SK-N-SH (cell line): ENCODE measurements at regions not wholly inside any gene's neighbourhood (a gene's known extent, or its start where the extent isn't known, plus 50 kb on each side); places are given as distances from the start of the nearest gene placed in this dataset.

Experiments used
- CTCF ChIA-PET: fragments of 300-600, 350-600 bp; formaldehyde crosslinking; extraction: SDS; loops from one replicate; lab custom pipeline; 2021; lab: Yijun Ruan, JAX
- POLR2A ChIA-PET: fragments of 350-600 bp; sonication (Branson Sonifier 250); formaldehyde crosslinking; extraction: SDS; loops from one replicate; lab custom pipeline; 2020; ENCODE audit warnings: antibody characterized with exemption, inconsistent platforms; lab: Yijun Ruan, JAX
- DNase-seq: peaks from one replicate; pipeline ENCODE4 v3.0.0; 2012
- H2AFZ ChIP-seq: fragments of 200-600 bp; sonication (generic); 2 replicates; pipeline ENCODE4 v1.8.1; 2016; ENCODE audit warnings: antibody characterized with exemption, mild to moderate bottlenecking, low read depth
- H3F3A ChIP-seq: fragments of 200-600 bp; sonication (generic); replicated peaks from 2 replicates; pipeline ENCODE3; 2016; ENCODE audit warnings: antibody characterized with exemption, mild to moderate bottlenecking; ENCODE audit not compliant: insufficient read depth
- H3K27ac ChIP-seq, 2 experiments: fragments of 200-500 bp in 1 of 2; fragments of 200-600 bp in 1 of 2; sonication (Bioruptor generic) in 1 of 2; sonication (generic), shearing (Covaris generic) in 1 of 2; 2 replicates each; pipeline versions ENCODE4 v1.5.1 to v1.6.1; 2014 to 2016; ENCODE audit warnings: low read depth in 2 of 2, inconsistent platforms in 1 of 2, low read length in 1 of 2, mild to moderate bottlenecking in 1 of 2, mixed read lengths in 1 of 2
- H3K27me3 ChIP-seq: fragments of 200-600 bp; sonication (generic), shearing (Covaris generic); 2 replicates; pipeline ENCODE4 v1.6.1; 2016; ENCODE audit warnings: mixed run types; ENCODE audit not compliant: insufficient read depth
- H3K36me3 ChIP-seq, 2 experiments: fragments of 200-500 bp in 1 of 2; fragments of 200-600 bp in 1 of 2; sonication (Bioruptor generic) in 1 of 2; sonication (generic) in 1 of 2; replicated peaks in 1 of 2; 2 replicates each; pipeline versions ENCODE3 to v1.5.1; 2014 to 2016; ENCODE audit warnings: low read length in 1 of 2, mild to moderate bottlenecking in 1 of 2; ENCODE audit not compliant: insufficient read depth in 2 of 2, control insufficient read depth in 1 of 2
- H3K4me1 ChIP-seq, 2 experiments: fragments of 200-500 bp in 1 of 2; fragments of 200-600 bp in 1 of 2; sonication (Bioruptor generic) in 1 of 2; sonication (generic), shearing (Covaris generic) in 1 of 2; 2 replicates each; pipeline versions ENCODE4 v1.5.1 to v1.6.1; 2014 to 2016; ENCODE audit warnings: low read depth in 1 of 2, low read length in 1 of 2, mixed run types in 1 of 2; ENCODE audit not compliant: insufficient read depth in 2 of 2, control insufficient read depth in 1 of 2
- H3K4me2 ChIP-seq: fragments of 200-600 bp; sonication (generic), shearing (Covaris generic); 2 replicates; pipeline ENCODE4 v1.6.1; 2017; ENCODE audit warnings: mixed run types
- H3K4me3 ChIP-seq, 2 experiments: fragments of 200-500 bp in 1 of 2; fragments of 200-600 bp in 1 of 2; sonication (Bioruptor generic) in 1 of 2; sonication (generic), shearing (Covaris generic) in 1 of 2; 2 replicates each; pipeline versions ENCODE4 v1.5.1 to v1.8.1; 2014 to 2016; ENCODE audit warnings: low read depth in 2 of 2, inconsistent platforms in 1 of 2, low read length in 1 of 2, mild to moderate bottlenecking in 1 of 2, mixed read lengths in 1 of 2, moderate library complexity in 1 of 2
- H3K79me2 ChIP-seq: fragments of 200-600 bp; sonication (generic); 2 replicates; pipeline ENCODE4 v1.8.1; 2017; ENCODE audit warnings: mild to moderate bottlenecking; ENCODE audit not compliant: insufficient read depth
- H3K9ac ChIP-seq: fragments of 200-600 bp; sonication (generic); 2 replicates; pipeline ENCODE4 v1.6.1; 2017; ENCODE audit warnings: mixed run types
- H3K9me2 ChIP-seq: fragments of 200-600 bp; sonication (generic); 2 replicates; pipeline ENCODE4 v1.6.1; 2017; ENCODE audit warnings: mixed run types
- H3K9me3 ChIP-seq: fragments of 200-600 bp; sonication (generic); 2 replicates; pipeline ENCODE4 v1.6.1; 2017; ENCODE audit warnings: mixed run types, mild to moderate bottlenecking, moderate library complexity
- H4K20me1 ChIP-seq: fragments of 200-600 bp; sonication (generic); 2 replicates; pipeline ENCODE4 v1.6.1; 2017; ENCODE audit warnings: mild to moderate bottlenecking, mixed run types; ENCODE audit not compliant: insufficient read depth
- CHD2 ChIP-seq: fragments of 150-350 bp; IDR thresholded peaks from 2 replicates; pipeline ENCODE4 v1.6.1; 2018; ENCODE audit warnings: low read length; ENCODE audit not compliant: partially characterized antibody
- CTCF ChIP-seq: fragments of 200-600 bp; sonication (generic); IDR thresholded peaks from 2 replicates; pipeline ENCODE4 v1.6.1; 2017; ENCODE audit warnings: antibody characterized with exemption, mild to moderate bottlenecking, moderate library complexity
- FOSL2 ChIP-seq: IDR thresholded peaks from 2 replicates; pipeline ENCODE4 v1.4.0; 2012; ENCODE audit warnings: low read depth, mild to moderate bottlenecking, moderate library complexity, borderline replicate concordance
- FOXM1 ChIP-seq: IDR thresholded peaks from 2 replicates; pipeline ENCODE4 v1.4.0; 2012; ENCODE audit warnings: low read depth, mild to moderate bottlenecking
- GATA2 ChIP-seq: sonication (generic); formaldehyde crosslinking; IDR thresholded peaks from 2 replicates; pipeline ENCODE4 v1.5.0; 2020; ENCODE audit warnings: mild to moderate bottlenecking, missing genetic modification reagents
- IRF3 ChIP-seq: fragments of 150-350 bp; IDR thresholded peaks from 2 replicates; pipeline ENCODE4 v1.6.1; 2016; ENCODE audit warnings: mild to moderate bottlenecking, low read depth, low read length
- MXI1 ChIP-seq: IDR thresholded peaks from 2 replicates; pipeline ENCODE4 v1.6.1; 2012; ENCODE audit warnings: mild to moderate bottlenecking, low read depth, low read length, improper control_type of control experiment
- NRF1 ChIP-seq: IDR thresholded peaks from 2 replicates; pipeline ENCODE4 v1.6.1; 2012; ENCODE audit warnings: low read depth, mild to moderate bottlenecking, low read length
- POLR2AphosphoS5 ChIP-seq: IDR thresholded peaks from 2 replicates; pipeline ENCODE4 v1.6.1; 2012; ENCODE audit warnings: low read depth, low read length
- RAD21 ChIP-seq: IDR thresholded peaks from 2 replicates; pipeline ENCODE4 v1.6.1; 2012; ENCODE audit warnings: mild to moderate bottlenecking, low read length
- RXRA ChIP-seq: IDR thresholded peaks from 2 replicates; pipeline ENCODE4 v1.4.0; 2012; ENCODE audit warnings: low read depth, mild to moderate bottlenecking, borderline replicate concordance
- SIN3A ChIP-seq: IDR thresholded peaks from 2 replicates; pipeline ENCODE4 v1.6.1; 2012; ENCODE audit warnings: low read depth, mild to moderate bottlenecking, low read length, moderate library complexity, borderline replicate concordance
- TCF12 ChIP-seq: IDR thresholded peaks from 2 replicates; pipeline ENCODE4 v1.4.0; 2012
- TEAD4 ChIP-seq: IDR thresholded peaks from 2 replicates; pipeline ENCODE4 v1.4.0; 2012; ENCODE audit warnings: mild to moderate bottlenecking, borderline replicate concordance; ENCODE audit not compliant: insufficient read depth
- YY1 ChIP-seq: IDR thresholded peaks from 2 replicates; pipeline ENCODE4 v1.4.0; 2012; ENCODE audit warnings: low read depth, mild to moderate bottlenecking
- WGBS: methylation state at CpG from one replicate; pipeline ENCODE4 v1.1.6; 2017; ENCODE audit warnings: low lambda C conversion rate; 5-methylcytosine and 5-hydroxymethylcytosine counted together
- TF ChIP-seq, protein P1 (sequence below): IDR thresholded peaks from 2 replicates; pipeline ENCODE4; 2012
- TF ChIP-seq, protein P2 (sequence below): IDR thresholded peaks from 2 replicates; pipeline ENCODE4 v1.4.0; 2012; ENCODE audit warnings: low read depth, borderline replicate concordance

- 95% methylated on average over 5 of the region's 5 CpGs for WGBS
- H3F3A ChIP-seq = no peaks in the 10 kb centered on the region
- TF ChIP-seq TEAD4 (no peak), YY1 (no peak), SIN3A (no peak), RXRA (no peak), CHD2 (no peak), TCF12 (no peak), NRF1 (no peak), IRF3 (no peak), GATA2 (CRISPR knock-in tag) (no peak), MXI1 (no peak), FOSL2 (no peak), RAD21 (no peak), FOXM1 (no peak), CTCF (no peak), POLR2AphosphoS5 (no peak)
- TF ChIP-seq, protein P1, sequence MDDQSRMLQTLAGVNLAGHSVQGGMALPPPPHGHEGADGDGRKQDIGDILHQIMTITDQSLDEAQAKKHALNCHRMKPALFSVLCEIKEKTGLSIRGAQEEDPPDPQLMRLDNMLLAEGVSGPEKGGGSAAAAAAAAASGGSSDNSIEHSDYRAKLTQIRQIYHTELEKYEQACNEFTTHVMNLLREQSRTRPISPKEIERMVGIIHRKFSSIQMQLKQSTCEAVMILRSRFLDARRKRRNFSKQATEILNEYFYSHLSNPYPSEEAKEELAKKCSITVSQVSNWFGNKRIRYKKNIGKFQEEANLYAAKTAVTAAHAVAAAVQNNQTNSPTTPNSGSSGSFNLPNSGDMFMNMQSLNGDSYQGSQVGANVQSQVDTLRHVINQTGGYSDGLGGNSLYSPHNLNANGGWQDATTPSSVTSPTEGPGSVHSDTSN = no peak
- TF ChIP-seq, protein P2, sequence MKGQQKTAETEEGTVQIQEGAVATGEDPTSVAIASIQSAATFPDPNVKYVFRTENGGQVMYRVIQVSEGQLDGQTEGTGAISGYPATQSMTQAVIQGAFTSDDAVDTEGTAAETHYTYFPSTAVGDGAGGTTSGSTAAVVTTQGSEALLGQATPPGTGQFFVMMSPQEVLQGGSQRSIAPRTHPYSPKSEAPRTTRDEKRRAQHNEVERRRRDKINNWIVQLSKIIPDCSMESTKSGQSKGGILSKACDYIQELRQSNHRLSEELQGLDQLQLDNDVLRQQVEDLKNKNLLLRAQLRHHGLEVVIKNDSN = no peak
- CTCF ChIA-PET = interaction anchor here (1.0 to 3.5 kb wide), 2 partner anchors 19 to 1143 kb away, joined by 3 to 17 read pairs; no protein-coding TSS in a partner anchor
- no peak overlapping the region for H2AFZ ChIP-seq
- POLR2A ChIA-PET = no interaction called here
- H3K27me3 ChIP-seq = no peaks in the 10 kb centered on the region
- no peaks in the 10 kb centered on the region for H3K9me2 ChIP-seq
- H3K9me3 ChIP-seq = no peaks in the 10 kb centered on the region
- no peak overlapping the region for H3K9ac ChIP-seq
- H3K4me3 ChIP-seq = no peak overlapping the region
- no peaks in the 10 kb centered on the region for H3K36me3 ChIP-seq
- no peak for DNase-seq
- no peak overlapping the region for H3K4me2 ChIP-seq
- no peaks in the 10 kb centered on the region for H4K20me1 ChIP-seq
- H3K4me1 ChIP-seq = no peaks in the 10 kb centered on the region
- no peaks in the 10 kb centered on the region for H3K79me2 ChIP-seq
- H3K27ac ChIP-seq = no peak overlapping the region
Observed at GRCh38 chr5:57318251-57318650, 144.4 kb downstream of the GPBP1 start.
